A549 (cell line): ENCODE measurements at regions not wholly inside any gene's neighbourhood (a gene's known extent, or its start where the extent isn't known, plus 50 kb on each side); places are given as distances from the start of the nearest gene placed in this dataset.

Experiments used
- ATAC-seq, 2 experiments: fragments of 200-7000 bp in 1 of 2; fragments of >200 bp in 1 of 2; cut with Nextera tagmentation in 1 of 2; cut with Tn5 transposase in 1 of 2; 3 replicates each; pipeline versions ENCODE4 v1.8.0 to v1.9.1; 2018 to 2020; ENCODE audit warnings: mild to moderate bottlenecking in 1 of 2, moderate library complexity in 1 of 2
- CTCF ChIA-PET: fragments of 300-600 bp; sonication (Branson Sonifier 250); formaldehyde crosslinking; extraction: SDS; loops from one replicate; lab custom pipeline; 2021; ENCODE audit warnings: antibody characterized with exemption, inconsistent platforms; lab: Yijun Ruan, JAX
- POLR2A ChIA-PET: fragments of 350-600 bp; formaldehyde crosslinking; extraction: SDS; loops from one replicate; lab custom pipeline; 2021; ENCODE audit warnings: antibody characterized with exemption, inconsistent platforms; lab: Yijun Ruan, JAX
- DNase-seq, 2 experiments: peaks; one replicate each; pipeline versions ENCODE4 v3.0.0 to v3.0.0-alpha.2; 2011 to 2016; ENCODE audit warnings: low read depth in 1 of 2, low spot score in 1 of 2
- FAIRE-seq: peaks from 2 replicates; lab custom pipeline; 2011; peaks lifted over from hg19 to GRCh38; lab: Jason Lieb, UNC
- H3K27ac ChIP-seq, 2 experiments: fragments of >200 bp; sonication (Bioruptor Twin); formaldehyde crosslinking; 3 replicates each; pipeline ENCODE4 v1.5.1; 2016 to 2017
- H3K4me1 ChIP-seq: fragments of >200 bp; sonication (Bioruptor Twin); formaldehyde crosslinking; 3 replicates; pipeline ENCODE4 v1.6.1; 2016
- H3K4me2 ChIP-seq: fragments of >200 bp; sonication (Bioruptor Twin); formaldehyde crosslinking; 3 replicates; pipeline ENCODE4 v1.6.1; 2016
- H3K4me3 ChIP-seq: fragments of >200 bp; sonication (Bioruptor Twin); formaldehyde crosslinking; 3 replicates; pipeline ENCODE4 v1.5.1; 2016
- H3K9me3 ChIP-seq: fragments of >200 bp; sonication (Bioruptor Twin); formaldehyde crosslinking; 3 replicates; pipeline ENCODE4 v1.6.1; 2016
- CBX2 ChIP-seq: fragments of 200-600 bp; sonication (generic); IDR thresholded peaks from 2 replicates; pipeline ENCODE4 v1.6.1; 2016; ENCODE audit warnings: low read depth, mild to moderate bottlenecking, borderline replicate concordance
- CHD4 ChIP-seq: fragments of 200-600 bp; sonication (generic); IDR thresholded peaks from 2 replicates; pipeline ENCODE4 v1.6.1; 2016; ENCODE audit warnings: antibody characterized with exemption, mild to moderate bottlenecking, borderline replicate concordance
- EP300 ChIP-seq, 2 experiments: fragments of >200 bp; sonication (Bioruptor Twin); formaldehyde crosslinking; IDR thresholded peaks; 2 replicates in 1 of 2; 3 replicates in 1 of 2; pipeline ENCODE4 v1.6.1; 2016 to 2017
- FOSL2 ChIP-seq, 2 experiments: fragments of 450-650 bp in 1 of 2; fragments of >200 bp in 1 of 2; sonication (Bioruptor Twin) in 1 of 2; formaldehyde crosslinking; IDR thresholded peaks; 2 replicates each; pipeline versions ENCODE4 v1.5.0 to v1.6.1; 2016 to 2020; ENCODE audit warnings: mild to moderate bottlenecking in 1 of 2, moderate library complexity in 1 of 2
- FOXS1 ChIP-seq: fragments of 250-450 bp; sonication (Bioruptor Pico); IDR thresholded peaks from 2 replicates; pipeline ENCODE4 v1.5.0; 2020; ENCODE audit warnings: mild to moderate bottlenecking, moderate library complexity
- GATA3 ChIP-seq: IDR thresholded peaks from 2 replicates; pipeline ENCODE4 v1.6.1; 2012; ENCODE audit warnings: borderline replicate concordance
- HDAC2 ChIP-seq: fragments of 200-600 bp; sonication (generic); IDR thresholded peaks from 2 replicates; pipeline ENCODE4 v1.6.1; 2016
- HOXB13 ChIP-seq: fragments of 250-450 bp; sonication (Bioruptor Pico); IDR thresholded peaks from 2 replicates; pipeline ENCODE4 v1.5.0; 2020; ENCODE audit warnings: low read depth, mild to moderate bottlenecking, moderate library complexity
- HOXB5 ChIP-seq: fragments of 250-450 bp; sonication (Bioruptor Pico); IDR thresholded peaks from 2 replicates; pipeline ENCODE4 v1.5.0; 2020; ENCODE audit warnings: mild to moderate bottlenecking, moderate library complexity
- JUN ChIP-seq, 2 experiments: fragments of >200 bp; sonication (Bioruptor Twin); formaldehyde crosslinking; IDR thresholded peaks; 2 replicates in 1 of 2; 3 replicates in 1 of 2; pipeline ENCODE4 v1.6.1; 2016 to 2017
- JUNB ChIP-seq: fragments of >200 bp; sonication (Bioruptor Twin); formaldehyde crosslinking; IDR thresholded peaks from 2 replicates; pipeline ENCODE4 v1.6.1; 2016
- KDM5A ChIP-seq: fragments of 200-600 bp; sonication (generic); IDR thresholded peaks from 2 replicates; pipeline ENCODE4 v1.6.1; 2016; ENCODE audit warnings: antibody characterized with exemption, mild to moderate bottlenecking
- MAFK ChIP-seq: fragments of 450-650 bp; IDR thresholded peaks from 2 replicates; pipeline ENCODE4 v1.6.1; 2014; ENCODE audit not compliant: partially characterized antibody
- MAZ ChIP-seq: fragments of 150-350 bp; IDR thresholded peaks from 2 replicates; pipeline ENCODE4 v1.6.1; 2014; ENCODE audit warnings: antibody characterized with exemption, low read depth, low read length, borderline replicate concordance
- NFE2L2 ChIP-seq: fragments of 150-350 bp; conservative IDR thresholded peaks from 2 replicates; pipeline ENCODE4 v1.6.1; 2014; ENCODE audit warnings: low read length
- NR3C1 ChIP-seq: fragments of >200 bp; sonication (Bioruptor Twin); formaldehyde crosslinking; IDR thresholded peaks from 3 replicates; pipeline ENCODE4 v1.6.1; 2017
- RAD21 ChIP-seq, 2 experiments: fragments of >200 bp in 1 of 2; sonication (Bioruptor Twin) in 1 of 2; formaldehyde crosslinking in 1 of 2; IDR thresholded peaks in 1 of 2; conservative IDR thresholded peaks in 1 of 2; 2 replicates in 1 of 2; 3 replicates in 1 of 2; pipeline ENCODE4 v1.6.1; 2012 to 2018; ENCODE audit warnings: inconsistent platforms in 1 of 2
- RARB ChIP-seq: fragments of 250-450 bp; sonication (Bioruptor Pico); IDR thresholded peaks from 2 replicates; pipeline ENCODE4 v1.8.0; 2021; ENCODE audit warnings: mild to moderate bottlenecking, moderate library complexity
- SMC3 ChIP-seq: fragments of >200 bp; sonication (Bioruptor Twin); formaldehyde crosslinking; IDR thresholded peaks from 3 replicates; pipeline ENCODE4 v1.6.1; 2018; ENCODE audit warnings: inconsistent platforms
- SREBF2 ChIP-seq: fragments of 450-650 bp; IDR thresholded peaks from 2 replicates; pipeline ENCODE4 v1.6.1; 2014; ENCODE audit warnings: mild to moderate bottlenecking, moderate library complexity
- TFCP2L1 ChIP-seq: fragments of 250-450 bp; sonication (Bioruptor Pico); IDR thresholded peaks from 2 replicates; pipeline ENCODE4 v1.5.0; 2021; ENCODE audit warnings: mild to moderate bottlenecking
- ZFP36 ChIP-seq: fragments of 450-650 bp; IDR thresholded peaks from 2 replicates; pipeline ENCODE4 v1.6.1; 2014; ENCODE audit warnings: borderline replicate concordance; ENCODE audit not compliant: partially characterized antibody
- WGBS: methylation state at CpG from one replicate; pipeline ENCODE4 v1.1.6; 2017; ENCODE audit errors: missing lambda C conversion rate; 5-methylcytosine and 5-hydroxymethylcytosine counted together
- TF ChIP-seq, protein P1 (sequence below): IDR thresholded peaks from 2 replicates; pipeline ENCODE4 v1.6.1; 2012
- TF ChIP-seq, protein P2 (sequence below): fragments of >200 bp; sonication (Bioruptor Twin); formaldehyde crosslinking; IDR thresholded peaks from 3 replicates; pipeline ENCODE4 v1.6.1; 2016
- TF ChIP-seq, protein P3 (sequence below): IDR thresholded peaks from 2 replicates; pipeline ENCODE4 v1.6.1; 2012
- TF ChIP-seq, protein P4 (sequence below): fragments of >200 bp; sonication (Bioruptor Twin); formaldehyde crosslinking; IDR thresholded peaks from 3 replicates; pipeline ENCODE4 v1.5.1; 2016

DNA sequence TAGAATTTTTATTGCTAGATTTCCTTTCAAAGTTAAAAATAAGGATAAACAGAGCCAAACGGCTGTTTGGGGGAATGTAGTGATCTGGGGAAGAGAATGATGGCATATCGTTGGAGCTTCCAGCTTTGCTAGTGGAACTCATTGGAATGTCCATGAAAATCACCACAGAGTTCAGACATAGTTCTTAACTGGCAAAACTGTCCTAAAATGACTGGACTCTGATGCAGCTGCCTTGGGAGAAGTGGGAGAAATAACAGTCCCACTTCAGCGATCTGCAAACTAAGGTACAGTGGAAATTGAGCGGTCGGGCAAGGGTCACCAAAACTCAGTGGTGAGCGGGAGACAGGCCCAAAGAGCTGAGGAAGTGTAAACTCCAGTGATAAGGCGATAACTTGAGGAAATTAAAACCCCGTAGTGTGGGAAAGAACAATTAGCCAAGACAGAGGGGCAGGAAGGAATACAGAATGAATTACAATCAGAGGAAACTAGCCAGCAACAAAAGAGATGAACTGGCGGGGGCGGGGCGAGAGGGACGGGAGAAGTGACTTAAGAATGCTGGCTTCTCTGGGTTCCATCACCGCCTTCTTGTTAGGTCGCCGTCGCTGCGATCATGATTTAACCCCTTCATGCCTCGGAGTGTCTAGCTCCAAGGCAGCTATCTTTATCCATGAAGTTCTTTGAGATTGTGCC lies 89.8 kb upstream of the ARHGAP29 start:
- no peak for FAIRE-seq
- Histone ChIP-seq H3K4me3 (no peak overlapping the region), H3K4me2 (peak overlapping the region; percentile 72), H3K27ac (peak overlapping the region; percentile 78 to 89), H3K9me3 (no peaks in the 10 kb centered on the region), H3K4me1 (peaks cover 68% of the 10 kb centered on the region)
- no peak for TF ChIP-seq FOXS1 (CRISPR knock-in tag)
- POLR2A ChIA-PET = no interaction called here
- no peak for DNase-seq
- 82% methylated on average over 18 of the region's 18 CpGs for WGBS
- CTCF ChIA-PET = interaction anchor here (1.0 to 12.5 kb wide), 4 partner anchors 9 to 301 kb away, joined by 4 to 284 read pairs (median 22); no protein-coding TSS in a partner anchor
- no peak for ATAC-seq

DNA sequence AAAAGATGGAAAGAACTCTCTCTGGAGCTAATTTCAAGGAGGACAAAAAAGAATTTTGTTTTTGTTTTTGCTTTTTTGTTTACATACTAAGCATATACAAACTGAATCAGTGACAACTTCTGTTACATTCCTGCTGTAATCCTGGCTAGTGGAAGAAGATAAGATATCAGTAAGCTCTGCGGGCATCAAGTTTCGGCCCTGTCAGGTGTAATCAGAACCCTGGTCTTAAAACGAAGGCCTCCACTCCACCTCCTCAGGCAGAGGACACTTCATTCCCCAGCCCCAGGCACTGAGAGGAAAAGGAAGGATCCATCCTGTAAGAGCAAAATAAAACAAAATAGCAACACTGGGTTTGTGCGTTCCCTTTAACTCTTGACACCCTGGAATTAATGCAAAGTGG lies 88.9 kb upstream of the ARHGAP29 start:
- POLR2A ChIA-PET = interaction anchor here (1.5 to 1.9 kb wide), 2 partner anchors 79 to 89 kb away, joined by 9 to 18 read pairs; partner anchors contain the start of gene ARHGAP29
- WGBS = 5% methylated on average over 4 of the region's 4 CpGs

DNA sequence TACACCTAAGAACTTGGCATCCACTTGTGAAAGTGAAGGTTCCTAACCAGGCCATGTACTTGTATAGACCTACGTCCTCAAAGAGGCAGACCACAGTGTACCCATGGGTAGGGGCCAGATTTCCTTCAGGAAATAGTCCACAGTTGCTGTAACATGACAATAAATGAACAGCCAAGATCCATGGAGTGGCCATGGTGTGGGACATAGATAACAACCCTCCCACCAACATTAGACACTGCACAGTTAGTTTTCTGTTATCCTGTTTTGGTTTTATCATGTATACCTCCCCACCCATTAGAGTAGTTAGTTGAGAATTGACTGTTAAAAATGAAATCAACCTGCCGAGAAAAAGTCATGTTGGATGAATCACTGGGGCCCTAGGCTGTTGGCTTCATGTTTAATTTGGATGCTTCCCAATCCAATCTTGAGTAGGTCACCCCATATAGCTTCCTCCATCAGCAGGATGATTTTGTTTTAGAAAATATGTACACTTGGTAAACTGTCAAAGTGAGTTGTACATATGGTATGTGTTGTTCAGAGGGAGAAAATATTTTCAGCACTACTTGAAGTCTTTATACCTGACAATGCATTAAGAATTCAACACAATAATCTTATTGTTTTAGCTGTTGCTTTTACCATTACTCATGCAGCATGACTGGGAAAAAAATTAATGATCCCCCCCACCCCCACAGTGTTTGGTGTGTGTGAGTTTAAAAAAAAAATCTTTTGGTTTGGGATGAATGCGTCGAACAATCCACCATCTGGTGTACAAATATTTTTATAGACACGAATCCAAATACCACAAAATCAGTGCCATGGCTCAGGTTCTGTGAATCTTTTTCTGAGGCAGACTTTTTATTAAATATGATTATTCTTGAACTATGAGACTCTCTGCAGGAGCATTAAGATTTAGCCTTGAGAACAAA lies 88.3 kb upstream of the ARHGAP29 start:
- H3K27ac ChIP-seq = peak overlapping the region; percentile 78 to 90
- peaks cover 82% of the 10 kb centered on the region for H3K4me1 ChIP-seq
- peak; percentile 79 to 83 for ATAC-seq
- ChIA-PET CTCF (interaction anchor here (0.9 to 12.5 kb wide), 7 partner anchors 10 to 286 kb away, joined by 3 to 284 read pairs (median 9); no protein-coding TSS in a partner anchor), POLR2A (interaction anchor here (1.5 to 1.9 kb wide), 2 partner anchors 78 to 89 kb away, joined by 9 to 18 read pairs; partner anchors contain the start of gene ARHGAP29)
- H3K4me2 ChIP-seq = peak overlapping the region; percentile 72
- no peak overlapping the region for H3K4me3 ChIP-seq
- no peak for FAIRE-seq
- 2% methylated on average over 5 of the region's 5 CpGs for WGBS
- TF ChIP-seq GATA3 (peak; percentile 93), MAZ (no peak), ZFP36 (no peak), RARB (no peak), CBX2 (no peak), HOXB13 (CRISPR knock-in tag) (0 out of 2 replicates have a peak, but pooled peaks have one; percentile 16), NR3C1 (no peak), EP300 (IDR thresholded peaks at IDR 0.05) (peak; percentile 73; a peak in 3 of 5 replicates), JUN (IDR thresholded peaks at IDR 0.05) (peak in 1 of 2 experiments; percentile 71; a peak in 4 of 5 replicates), NFE2L2 (0 out of 2 replicates have a peak, but pooled peaks have one; percentile 4), SMC3 (no peak), KDM5A (no peak), MAFK (peak; percentile 71), RAD21 (conservative IDR thresholded peaks at IDR 0.05 in 1 of 2, IDR thresholded peaks at IDR 0.05 in 1 of 2) (no peak; a peak in 2 of 5 replicates), SREBF2 (no peak), CHD4 (no peak), JUNB (peak; percentile 90), HOXB5 (CRISPR knock-in tag) (no peak), FOSL2 (IDR thresholded peaks at IDR 0.05) (peak; percentile 79), FOSL2 (CRISPR knock-in tag; IDR thresholded peaks at IDR 0.05) (peak; percentile 87), HDAC2 (no peak), FOXS1 (CRISPR knock-in tag) (peak; percentile 84; the same call in 1 of the 2 replicates)
- TF ChIP-seq, protein P1, sequence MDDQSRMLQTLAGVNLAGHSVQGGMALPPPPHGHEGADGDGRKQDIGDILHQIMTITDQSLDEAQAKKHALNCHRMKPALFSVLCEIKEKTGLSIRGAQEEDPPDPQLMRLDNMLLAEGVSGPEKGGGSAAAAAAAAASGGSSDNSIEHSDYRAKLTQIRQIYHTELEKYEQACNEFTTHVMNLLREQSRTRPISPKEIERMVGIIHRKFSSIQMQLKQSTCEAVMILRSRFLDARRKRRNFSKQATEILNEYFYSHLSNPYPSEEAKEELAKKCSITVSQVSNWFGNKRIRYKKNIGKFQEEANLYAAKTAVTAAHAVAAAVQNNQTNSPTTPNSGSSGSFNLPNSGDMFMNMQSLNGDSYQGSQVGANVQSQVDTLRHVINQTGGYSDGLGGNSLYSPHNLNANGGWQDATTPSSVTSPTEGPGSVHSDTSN = no peak
- TF ChIP-seq, protein P2, sequence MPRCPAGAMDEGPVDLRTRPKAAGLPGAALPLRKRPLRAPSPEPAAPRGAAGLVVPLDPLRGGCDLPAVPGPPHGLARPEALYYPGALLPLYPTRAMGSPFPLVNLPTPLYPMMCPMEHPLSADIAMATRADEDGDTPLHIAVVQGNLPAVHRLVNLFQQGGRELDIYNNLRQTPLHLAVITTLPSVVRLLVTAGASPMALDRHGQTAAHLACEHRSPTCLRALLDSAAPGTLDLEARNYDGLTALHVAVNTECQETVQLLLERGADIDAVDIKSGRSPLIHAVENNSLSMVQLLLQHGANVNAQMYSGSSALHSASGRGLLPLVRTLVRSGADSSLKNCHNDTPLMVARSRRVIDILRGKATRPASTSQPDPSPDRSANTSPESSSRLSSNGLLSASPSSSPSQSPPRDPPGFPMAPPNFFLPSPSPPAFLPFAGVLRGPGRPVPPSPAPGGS = peak; percentile 68; the same call in 1 of the 3 replicates
- TF ChIP-seq, protein P3, sequence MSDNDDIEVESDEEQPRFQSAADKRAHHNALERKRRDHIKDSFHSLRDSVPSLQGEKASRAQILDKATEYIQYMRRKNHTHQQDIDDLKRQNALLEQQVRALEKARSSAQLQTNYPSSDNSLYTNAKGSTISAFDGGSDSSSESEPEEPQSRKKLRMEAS = peak; percentile 54; the same call in 1 of the 2 replicates
- TF ChIP-seq, protein P4, sequence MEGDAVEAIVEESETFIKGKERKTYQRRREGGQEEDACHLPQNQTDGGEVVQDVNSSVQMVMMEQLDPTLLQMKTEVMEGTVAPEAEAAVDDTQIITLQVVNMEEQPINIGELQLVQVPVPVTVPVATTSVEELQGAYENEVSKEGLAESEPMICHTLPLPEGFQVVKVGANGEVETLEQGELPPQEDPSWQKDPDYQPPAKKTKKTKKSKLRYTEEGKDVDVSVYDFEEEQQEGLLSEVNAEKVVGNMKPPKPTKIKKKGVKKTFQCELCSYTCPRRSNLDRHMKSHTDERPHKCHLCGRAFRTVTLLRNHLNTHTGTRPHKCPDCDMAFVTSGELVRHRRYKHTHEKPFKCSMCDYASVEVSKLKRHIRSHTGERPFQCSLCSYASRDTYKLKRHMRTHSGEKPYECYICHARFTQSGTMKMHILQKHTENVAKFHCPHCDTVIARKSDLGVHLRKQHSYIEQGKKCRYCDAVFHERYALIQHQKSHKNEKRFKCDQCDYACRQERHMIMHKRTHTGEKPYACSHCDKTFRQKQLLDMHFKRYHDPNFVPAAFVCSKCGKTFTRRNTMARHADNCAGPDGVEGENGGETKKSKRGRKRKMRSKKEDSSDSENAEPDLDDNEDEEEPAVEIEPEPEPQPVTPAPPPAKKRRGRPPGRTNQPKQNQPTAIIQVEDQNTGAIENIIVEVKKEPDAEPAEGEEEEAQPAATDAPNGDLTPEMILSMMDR = no peak
- no peaks in the 10 kb centered on the region for H3K9me3 ChIP-seq
- DNase-seq = peak; percentile 69 to 89

More for the DNA sequence above, 88.9 kb upstream of the ARHGAP29 start:
- H3K4me1 ChIP-seq = peaks cover 76% of the 10 kb centered on the region
- H3K4me3 ChIP-seq = no peak overlapping the region
- CTCF ChIA-PET = interaction anchor here (0.9 to 12.5 kb wide), 6 partner anchors 10 to 287 kb away, joined by 3 to 284 read pairs (median 12); no protein-coding TSS in a partner anchor
- no peaks in the 10 kb centered on the region for H3K9me3 ChIP-seq
- H3K4me2 ChIP-seq = peak overlapping the region; percentile 72
- FAIRE-seq = no peak
- peak in 1 of 2 experiments; percentile 4; a peak in 1 of 6 replicates for ATAC-seq
- DNase-seq = no peak
- TF ChIP-seq TFCP2L1 (CRISPR knock-in tag) = no peak
- no peak for TF ChIP-seq SMC3
- H3K27ac ChIP-seq = peak overlapping the region; percentile 78 to 89
